ENCODE measurements at regions not wholly inside any gene's neighbourhood (a gene's known extent, or its start where the extent isn't known, plus 50 kb on each side); places are given as distances from the start of the nearest gene placed in this dataset.

GRCh38 chr4:185969657-185970056 lies 99.3 kb upstream of the TLR3 start (continued):
- no peak for TF ChIP-seq CHD7 (IDR thresholded peaks at IDR 0.05; ENCODE audit: insufficient replicate concordance, low read length)
- no peak for TF ChIP-seq TEAD4 (IDR thresholded peaks at IDR 0.05; ENCODE audit: low read depth, low read length)
- TF ChIP-seq KDM1A (IDR thresholded peaks at IDR 0.05; ENCODE audit: borderline replicate concordance, low read length), result no peak
- no peak for TF ChIP-seq SRF (IDR thresholded peaks at IDR 0.05; ENCODE audit: low read depth, low read length)
- no peak for TF ChIP-seq POLR2A (IDR thresholded peaks at IDR 0.05; ENCODE audit: control extremely low read depth in 1 of 2, low read depth in 2 of 2, low read length in 2 of 2)

Measured in H1 (cell line).